HG03280 (cell line): ENCODE measurements at regions not wholly inside any gene's neighbourhood (a gene's known extent, or its start where the extent isn't known, plus 50 kb on each side); places are given as distances from the start of the nearest gene placed in this dataset.

ENCODE experiments used
- ATAC-seq: cut with Tn5 transposase; IDR thresholded peaks from one replicate; pipeline ENCODE4 v1.9.1; 2021; ENCODE audit warnings: mild to moderate bottlenecking, moderate library complexity; ENCODE audit not compliant: unreplicated experiment

GRCh38 chr22:23415490-23415851, 164.6 kb downstream of the IGLL1 start:
- ATAC-seq, result no peak

- ATAC-seq, result no peak
Observed at GRCh38 chr22:23414727-23415489, 165.2 kb downstream of the IGLL1 start.

GRCh38 chr22:23411739-23412138, 168.4 kb downstream of the IGLL1 start:
- ATAC-seq, result no peak

- ATAC-seq, result no peak
Observed at GRCh38 chr22:23410411-23410810, 169.7 kb downstream of the IGLL1 start.

- ATAC-seq, result no peak
Observed at GRCh38 chr22:23409976-23410375, 170.1 kb downstream of the IGLL1 start.

- ATAC-seq, result no peak
Observed at GRCh38 chr22:23408321-23408720, 171.8 kb downstream of the IGLL1 start.

- no peak for ATAC-seq
Observed at GRCh38 chr22:23405366-23405851, 174.7 kb downstream of the IGLL1 start.

- no peak for ATAC-seq
Observed at GRCh38 chr22:23404689-23405365, 175.3 kb downstream of the IGLL1 start.

- no peak for ATAC-seq
Observed at GRCh38 chr22:23403720-23404688, 176.1 kb downstream of the IGLL1 start.

GRCh38 chr22:23403152-23403719, 176.9 kb downstream of the IGLL1 start:
- no peak for ATAC-seq

- ATAC-seq, result peak; percentile 79
Observed at GRCh38 chr22:23402275-23403151, 177.6 kb downstream of the IGLL1 start.

GRCh38 chr22:23401910-23402274, 178.2 kb downstream of the IGLL1 start:
- ATAC-seq, result no peak

GRCh38 chr22:23401111-23401909, 178.8 kb downstream of the IGLL1 start:
- ATAC-seq, result no peak

GRCh38 chr22:23400286-23400981, 179.7 kb downstream of the IGLL1 start:
- ATAC-seq, result no peak

GRCh38 chr22:23399367-23400285, 180.5 kb downstream of the IGLL1 start:
- ATAC-seq, result no peak

- ATAC-seq, result no peak
Observed at GRCh38 chr22:23398701-23399366, 181.3 kb downstream of the IGLL1 start.
